ENCODE measurements at regions not wholly inside any gene's neighbourhood (a gene's known extent, or its start where the extent isn't known, plus 50 kb on each side); places are given as distances from the start of the nearest gene placed in this dataset.

- H2BK5ac ChIP-seq (ENCODE audit: low read depth, low read length): no peak overlapping the region
- no peak overlapping the region for H3K56ac ChIP-seq (replicated peaks; ENCODE audit: insufficient read length, low read depth, low read length)
- ChIA-PET CTCF (ENCODE audit: partially characterized antibody) (interaction anchor here (1.0 to 1.6 kb wide), 3 partner anchors 44 to 1004 kb away, joined by 3 to 4 read pairs (median 3); no protein-coding TSS in a partner anchor), POLR2A (ENCODE audit: partially characterized antibody) (no interaction called here)
- no peaks in the 10 kb centered on the region for H3K23me2 ChIP-seq (ENCODE audit: low read depth, low read length)
- no peak overlapping the region for H4K8ac ChIP-seq (ENCODE audit: extremely low read depth, insufficient read depth, low read length)
- no peak overlapping the region for H2BK15ac ChIP-seq (ENCODE audit: low read length)
- H3K4ac ChIP-seq (replicated peaks; ENCODE audit: insufficient read length, low read depth, low read length): no peak overlapping the region
- H3K27ac ChIP-seq (ENCODE audit: low read depth, low read length): no peak overlapping the region
- H3K79me1 ChIP-seq (ENCODE audit: low read depth, low read length): no peaks in the 10 kb centered on the region
- TF ChIP-seq CBX5 (IDR thresholded peaks at IDR 0.05; ENCODE audit: low read depth, low read length): no peak
- TF ChIP-seq BCL11A (IDR thresholded peaks at IDR 0.05; ENCODE audit: low read depth in 2 of 2, low read length in 2 of 2): no peak
- TF ChIP-seq SP1 (IDR thresholded peaks at IDR 0.05; ENCODE audit: low read depth, low read length): no peak
- TF ChIP-seq POU5F1 (IDR thresholded peaks at IDR 0.05; ENCODE audit: low read depth, low read length): no peak
- no peak for TF ChIP-seq TCF12 (IDR thresholded peaks at IDR 0.05; ENCODE audit: low read depth, low read length)
- no peak for TF ChIP-seq GABPA (IDR thresholded peaks at IDR 0.05; ENCODE audit: borderline replicate concordance, insufficient read depth, low read length)
- TF ChIP-seq CEBPB (IDR thresholded peaks at IDR 0.05; ENCODE audit: low read depth, low read length): no peak
- TF ChIP-seq ZNF274 (IDR thresholded peaks at IDR 0.05; ENCODE audit: borderline replicate concordance, extremely low read depth, low read length): no peak
- no peak for TF ChIP-seq RFX5 (IDR thresholded peaks at IDR 0.05; ENCODE audit: borderline replicate concordance, low read depth, low read length)
- TF ChIP-seq, protein P1, sequence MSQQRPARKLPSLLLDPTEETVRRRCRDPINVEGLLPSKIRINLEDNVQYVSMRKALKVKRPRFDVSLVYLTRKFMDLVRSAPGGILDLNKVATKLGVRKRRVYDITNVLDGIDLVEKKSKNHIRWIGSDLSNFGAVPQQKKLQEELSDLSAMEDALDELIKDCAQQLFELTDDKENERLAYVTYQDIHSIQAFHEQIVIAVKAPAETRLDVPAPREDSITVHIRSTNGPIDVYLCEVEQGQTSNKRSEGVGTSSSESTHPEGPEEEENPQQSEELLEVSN (IDR thresholded peaks at IDR 0.05): no peak
- no peak for TF ChIP-seq TAF1 (IDR thresholded peaks at IDR 0.05; ENCODE audit: low read depth, low read length)
- TF ChIP-seq JUN (IDR thresholded peaks at IDR 0.05; ENCODE audit: low read depth, low read length): no peak
- no peak for TF ChIP-seq SIX5 (IDR thresholded peaks at IDR 0.05; ENCODE audit: low read depth, low read length)
- TF ChIP-seq TAF7 (optimal IDR thresholded peaks at IDR 0.05; ENCODE audit: borderline replicate concordance, low read depth, low read length): no peak
- TF ChIP-seq ASH2L (IDR thresholded peaks at IDR 0.05; ENCODE audit: low read length): no peak
- no peak for TF ChIP-seq RAD21 (IDR thresholded peaks at IDR 0.05 in 1 of 2, conservative IDR thresholded peaks at IDR 0.05 in 1 of 2; ENCODE audit: low read depth in 2 of 2, low read length in 2 of 2)
- TF ChIP-seq RXRA (IDR thresholded peaks at IDR 0.05; ENCODE audit: insufficient read depth, low read depth, low read length): no peak
- H3K79me2 ChIP-seq (ENCODE audit: control insufficient read depth in 1 of 2, insufficient read depth in 2 of 2, low read length in 2 of 2): no peaks in the 10 kb centered on the region
- H4K91ac ChIP-seq (replicated peaks; ENCODE audit: insufficient read length, low read length): no peak overlapping the region
- H3K18ac ChIP-seq (ENCODE audit: extremely low read depth, low read length): no peak overlapping the region
- H3K23ac ChIP-seq (ENCODE audit: insufficient read length): no peak overlapping the region
- FAIRE-seq (no peak), DNase-seq (ENCODE audit: low read depth in 1 of 2, low spot score in 2 of 2) (no peak)
- H2AFZ ChIP-seq (ENCODE audit: low read length): no peak overlapping the region
- no peaks in the 10 kb centered on the region for H3K36me3 ChIP-seq (ENCODE audit: control insufficient read depth in 2 of 4, insufficient read depth in 4 of 4, low read length in 3 of 4)
- no peak overlapping the region for H2BK12ac ChIP-seq (ENCODE audit: low read depth, low read length)
- H3K4me1 ChIP-seq (replicated peaks in 1 of 4; ENCODE audit: control insufficient read depth in 3 of 4, insufficient read depth in 4 of 4, low read length in 3 of 4): no peaks in the 10 kb centered on the region
- no peak overlapping the region for H3K4me3 ChIP-seq (ENCODE audit: extremely low read depth in 1 of 4, insufficient read depth in 2 of 4, low read depth in 3 of 4, low read length in 4 of 4)
- no peak overlapping the region for H2BK120ac ChIP-seq (replicated peaks; ENCODE audit: low read depth, low read length)
- H2BK20ac ChIP-seq (ENCODE audit: low read length): no peak overlapping the region
- H3K9me3 ChIP-seq (ENCODE audit: insufficient read depth in 2 of 2, low read depth in 1 of 2, low read length in 1 of 2): no peaks in the 10 kb centered on the region
- H4K5ac ChIP-seq (ENCODE audit: insufficient read length, low read depth, low read length): no peak overlapping the region
- H3K9ac ChIP-seq (replicated peaks in 1 of 4; ENCODE audit: extremely low read depth in 1 of 4, low read depth in 3 of 4, low read length in 3 of 4): no peak overlapping the region
- no peaks in the 10 kb centered on the region for H4K20me1 ChIP-seq (replicated peaks in 1 of 2; ENCODE audit: control insufficient read depth in 1 of 2, insufficient read depth in 2 of 2, low read length in 2 of 2)
- H3K4me2 ChIP-seq (ENCODE audit: insufficient read depth in 1 of 2, low read depth in 2 of 2, low read length in 2 of 2): no peak overlapping the region
- no peak overlapping the region for H2AK5ac ChIP-seq (ENCODE audit: low read depth, low read length)
- H3K14ac ChIP-seq (ENCODE audit: insufficient read length): no peak overlapping the region
- H3K27me3 ChIP-seq (replicated peaks in 1 of 4; ENCODE audit: control insufficient read depth in 3 of 4, extremely low read depth in 1 of 4, insufficient read depth in 3 of 4, low read length in 3 of 4): no peaks in the 10 kb centered on the region
Measured at GRCh38 chr15:87493803-87494202, 762.7 kb downstream of the NTRK3 start.
